ENCODE measurements at regions not wholly inside any gene's neighbourhood (a gene's known extent, or its start where the extent isn't known, plus 50 kb on each side); places are given as distances from the start of the nearest gene placed in this dataset.
"Not testable (repeated sequence)": the region's sequence is repeated elsewhere in the genome, so short reads cannot be mapped to it uniquely, and the experiment has no call there.

DNA sequence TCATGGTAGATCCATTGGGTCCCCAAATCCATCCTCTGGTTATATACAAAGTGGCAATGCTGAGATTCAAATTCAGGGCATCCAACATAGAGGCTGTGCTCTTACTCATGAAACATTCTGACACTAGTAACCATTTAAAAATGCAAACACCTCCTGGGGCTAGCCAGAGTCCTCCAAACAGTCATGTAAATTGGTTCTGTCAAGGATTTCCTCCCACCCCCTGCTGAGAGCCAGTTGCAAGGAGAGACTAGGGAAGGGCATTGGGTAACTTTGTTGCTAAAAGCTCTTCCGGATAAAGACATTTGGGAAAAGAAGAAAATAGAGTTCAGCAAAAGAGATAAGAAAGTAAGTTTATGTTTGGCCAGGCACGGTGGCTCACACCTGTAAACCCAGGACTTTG is 58.3 kb downstream of the ART5 start:
- DNase-seq; H3K27ac ChIP-seq; H3K27me3 ChIP-seq; H3K4me1 ChIP-seq; H3K36me3 ChIP-seq; H3K4me3 ChIP-seq; H3K9me3 ChIP-seq; intact Hi-C loops (cut with DNase I; ENCODE audit: low total_unique reads): not testable (repeated sequence)

DNA sequence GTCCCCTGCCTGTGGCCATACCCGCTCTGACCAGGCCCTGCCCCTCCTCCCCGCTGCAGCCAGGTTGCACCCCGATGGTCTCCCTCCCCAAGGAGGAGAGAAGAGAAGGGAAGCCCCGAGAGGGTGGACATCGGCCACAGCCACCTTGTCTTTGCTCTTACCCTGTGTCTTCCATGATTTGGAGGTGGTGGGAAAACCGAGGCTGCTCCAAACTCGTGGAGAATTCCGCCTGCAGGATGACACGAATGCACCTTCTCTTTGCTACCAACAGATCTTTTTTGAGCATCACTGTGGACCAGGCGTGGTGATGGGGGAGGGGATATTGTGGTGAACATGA is 60.4 kb downstream of the ART5 start:
- H3K9me3 ChIP-seq; intact Hi-C loops (cut with DNase I; ENCODE audit: low total_unique reads); H3K27me3 ChIP-seq; H3K27ac ChIP-seq; H3K4me3 ChIP-seq; DNase-seq; H3K4me1 ChIP-seq; H3K36me3 ChIP-seq: not testable (repeated sequence)

DNA sequence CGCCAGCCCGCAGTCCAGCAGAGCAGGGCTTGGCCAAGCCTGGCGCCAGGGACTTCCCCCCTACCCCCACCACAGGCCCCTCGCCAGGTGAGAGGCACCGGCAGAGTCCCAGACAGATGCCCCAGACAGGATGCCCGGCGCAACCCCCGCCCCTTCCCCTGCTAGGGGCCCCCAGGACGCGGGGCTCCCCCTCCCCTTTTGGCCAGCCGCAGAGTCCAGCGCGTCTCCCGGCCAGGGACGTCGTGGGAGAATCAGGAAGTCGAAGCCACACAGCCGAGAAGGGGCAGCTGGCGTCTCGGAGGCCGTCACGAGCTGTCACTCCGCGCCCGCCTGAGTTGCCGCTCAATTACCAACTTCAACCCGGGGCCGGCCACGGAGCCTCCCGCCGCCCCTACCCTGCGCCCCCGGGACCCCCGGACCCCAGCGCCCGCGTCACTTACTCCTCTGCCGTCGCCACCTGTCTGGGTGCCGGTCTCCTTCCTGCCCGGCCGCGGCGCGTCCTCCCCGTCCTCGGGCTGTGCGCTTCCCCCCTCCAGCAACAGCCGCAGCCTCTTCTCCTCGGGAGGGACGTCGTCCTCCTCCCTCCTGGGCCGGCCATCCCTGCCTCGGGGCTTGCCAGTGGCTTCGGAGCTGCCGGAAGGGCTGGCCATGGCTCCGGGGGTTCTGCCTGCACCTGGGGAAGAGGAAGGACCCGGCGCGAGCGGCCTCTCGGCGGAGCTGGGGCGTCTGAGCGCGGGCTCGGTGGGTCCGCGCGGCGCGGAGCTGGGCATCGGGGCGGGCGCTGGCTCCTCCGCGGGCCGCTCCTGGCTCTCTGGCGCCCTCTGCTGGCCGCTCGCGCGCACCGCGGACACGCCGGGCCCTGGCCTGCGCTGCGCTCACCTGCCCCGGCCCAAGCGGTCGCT is 61.1 kb downstream of the ART5 start:
- H3K36me3 ChIP-seq; H3K27ac ChIP-seq; intact Hi-C loops (cut with DNase I; ENCODE audit: low total_unique reads); H3K27me3 ChIP-seq; H3K9me3 ChIP-seq; H3K4me1 ChIP-seq: not testable (repeated sequence)
- peak overlapping the region; percentile 18 to 51 for H3K4me3 ChIP-seq
- DNase-seq = peak; percentile 16 to 56
- TF ChIP-seq, protein P1, sequence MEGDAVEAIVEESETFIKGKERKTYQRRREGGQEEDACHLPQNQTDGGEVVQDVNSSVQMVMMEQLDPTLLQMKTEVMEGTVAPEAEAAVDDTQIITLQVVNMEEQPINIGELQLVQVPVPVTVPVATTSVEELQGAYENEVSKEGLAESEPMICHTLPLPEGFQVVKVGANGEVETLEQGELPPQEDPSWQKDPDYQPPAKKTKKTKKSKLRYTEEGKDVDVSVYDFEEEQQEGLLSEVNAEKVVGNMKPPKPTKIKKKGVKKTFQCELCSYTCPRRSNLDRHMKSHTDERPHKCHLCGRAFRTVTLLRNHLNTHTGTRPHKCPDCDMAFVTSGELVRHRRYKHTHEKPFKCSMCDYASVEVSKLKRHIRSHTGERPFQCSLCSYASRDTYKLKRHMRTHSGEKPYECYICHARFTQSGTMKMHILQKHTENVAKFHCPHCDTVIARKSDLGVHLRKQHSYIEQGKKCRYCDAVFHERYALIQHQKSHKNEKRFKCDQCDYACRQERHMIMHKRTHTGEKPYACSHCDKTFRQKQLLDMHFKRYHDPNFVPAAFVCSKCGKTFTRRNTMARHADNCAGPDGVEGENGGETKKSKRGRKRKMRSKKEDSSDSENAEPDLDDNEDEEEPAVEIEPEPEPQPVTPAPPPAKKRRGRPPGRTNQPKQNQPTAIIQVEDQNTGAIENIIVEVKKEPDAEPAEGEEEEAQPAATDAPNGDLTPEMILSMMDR (IDR thresholded peaks at IDR 0.05) = peak; percentile 36 to 83 (median 70)

DNA sequence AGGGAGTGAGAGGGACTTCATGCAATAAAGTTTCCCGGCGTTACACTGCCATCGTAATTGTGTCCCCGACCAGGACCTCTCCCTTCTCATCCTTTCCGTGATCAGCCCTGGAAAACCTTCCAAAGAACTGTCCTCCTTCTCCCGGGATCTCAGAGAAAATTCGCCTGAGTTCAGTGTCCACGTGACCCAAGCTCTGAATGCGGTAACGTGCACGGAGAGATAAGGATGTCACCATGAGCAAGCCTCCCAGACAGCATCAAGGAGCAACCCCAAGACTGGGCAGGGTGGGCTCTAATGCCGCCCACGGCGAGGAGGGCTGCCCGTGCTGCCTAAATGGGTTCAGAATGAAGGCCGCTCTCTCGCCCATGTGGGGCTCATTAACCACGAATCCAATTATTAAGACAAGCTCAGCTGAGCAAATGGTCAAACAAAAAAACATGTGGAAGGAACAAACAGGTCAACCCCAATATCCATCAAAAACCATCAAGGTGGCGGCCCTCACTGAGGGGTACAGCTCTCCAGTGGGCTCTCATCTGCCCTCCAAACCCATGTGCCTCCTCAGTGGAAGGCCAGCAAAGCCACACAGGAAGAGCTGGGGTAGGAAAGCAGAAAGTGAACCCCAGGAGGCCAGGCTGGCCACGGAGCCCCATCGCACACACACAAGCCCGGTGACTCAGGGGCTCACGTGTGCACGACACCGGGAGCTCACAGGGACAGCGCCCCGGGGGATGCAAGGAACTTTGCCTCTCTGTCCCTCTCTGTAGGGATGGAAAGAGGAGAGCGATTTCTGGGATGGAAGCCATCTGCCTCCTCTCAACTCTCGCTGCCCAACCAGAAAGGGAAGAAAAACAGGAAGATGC is 62.0 kb downstream of the ART5 start:
- intact Hi-C loops (cut with DNase I; ENCODE audit: low total_unique reads); H3K27me3 ChIP-seq; H3K4me3 ChIP-seq: not testable (repeated sequence)

DNA sequence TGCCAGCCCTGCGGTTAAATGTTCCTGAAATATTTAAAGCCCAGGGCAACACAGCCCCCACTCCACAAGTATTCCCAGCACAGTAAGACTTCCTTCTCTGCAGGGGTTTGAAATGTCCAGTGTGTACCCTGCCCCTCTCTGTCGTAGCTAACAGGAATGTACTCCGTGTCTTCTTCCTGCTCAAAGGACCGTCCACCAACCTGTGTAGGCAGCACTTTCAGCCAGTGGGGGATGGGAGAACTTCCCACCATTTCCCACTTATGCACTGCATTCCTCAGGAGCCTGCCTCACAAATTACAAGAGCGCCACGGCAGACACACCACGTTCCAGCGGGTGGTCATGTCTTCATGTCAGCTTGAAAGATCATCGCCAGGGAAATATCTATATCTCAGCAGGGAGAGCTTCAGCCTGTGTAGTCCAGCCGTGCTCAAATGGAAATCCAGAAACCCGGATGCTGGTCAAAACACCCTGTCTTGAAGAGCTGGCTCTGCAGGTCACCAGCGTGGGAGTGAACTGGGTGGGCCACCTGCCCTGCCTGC is 65.7 kb downstream of the ART5 start:
- H3K4me1 ChIP-seq; intact Hi-C loops (cut with DNase I; ENCODE audit: low total_unique reads); H3K36me3 ChIP-seq; H3K27ac ChIP-seq; DNase-seq; H3K9me3 ChIP-seq; H3K27me3 ChIP-seq; H3K4me3 ChIP-seq: not testable (repeated sequence)

More for the DNA sequence above, 62.0 kb downstream of the ART5 start:
- H3K9me3 ChIP-seq, H3K27ac ChIP-seq, DNase-seq, H3K36me3 ChIP-seq, H3K4me1 ChIP-seq: not testable (repeated sequence)

DNA sequence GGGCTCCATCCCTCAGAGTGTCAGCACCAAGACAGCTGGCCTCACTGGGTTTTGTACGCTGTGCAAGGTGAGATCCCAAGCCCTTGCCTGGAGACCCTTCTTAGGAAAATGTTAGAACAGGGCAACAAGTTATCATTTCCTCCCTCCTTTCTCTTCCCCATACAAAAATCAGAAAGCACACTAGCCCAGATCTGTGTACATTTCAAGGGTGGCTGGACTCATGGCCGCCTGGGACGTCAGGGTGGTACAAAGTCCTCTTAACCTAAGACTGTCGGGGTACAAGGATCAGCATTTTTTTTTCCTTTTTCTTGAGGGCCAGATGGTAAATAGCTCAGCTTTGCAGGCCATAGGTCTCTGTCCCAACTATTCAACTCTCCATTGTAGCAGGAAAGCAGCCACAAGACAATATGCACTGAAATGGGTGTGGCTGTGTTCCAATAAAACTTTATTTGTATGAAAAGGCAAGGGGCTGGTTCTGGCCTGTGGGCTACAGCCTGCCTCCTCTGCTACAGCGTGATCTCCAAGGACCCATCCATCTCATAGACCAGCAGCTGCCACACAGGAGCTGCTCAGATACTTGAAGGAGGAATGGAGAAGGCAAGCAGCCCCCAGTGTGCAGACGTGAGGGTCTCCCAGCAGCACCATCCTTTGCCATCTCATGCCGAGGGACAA is 68.7 kb downstream of the ART5 start:
- DNase-seq; H3K4me1 ChIP-seq; H3K9me3 ChIP-seq; H3K36me3 ChIP-seq; H3K27ac ChIP-seq; intact Hi-C loops (cut with DNase I; ENCODE audit: low total_unique reads); H3K27me3 ChIP-seq; H3K4me3 ChIP-seq: not testable (repeated sequence)

DNA sequence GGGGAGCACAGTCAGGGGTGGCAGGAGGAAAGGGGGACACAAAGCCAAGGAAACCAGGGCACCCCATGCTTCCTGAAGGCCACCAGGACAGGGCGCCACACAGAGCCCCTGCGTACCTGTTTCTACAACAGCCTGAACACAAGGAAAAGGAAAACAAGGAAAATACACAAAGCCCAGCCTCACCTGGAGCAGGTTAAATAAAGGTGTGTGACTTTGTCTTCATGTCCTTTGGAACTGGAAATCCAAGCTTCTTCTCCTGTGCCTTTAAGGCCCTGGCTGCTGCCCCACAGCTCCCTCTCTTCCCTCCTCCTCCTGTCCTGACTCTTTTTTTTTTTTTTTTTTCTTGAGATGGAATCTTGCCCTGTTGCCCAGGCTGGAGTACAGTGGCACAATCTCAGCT is 70.0 kb downstream of the ART5 start:
- H3K27ac ChIP-seq; H3K4me1 ChIP-seq; H3K27me3 ChIP-seq; intact Hi-C loops (cut with DNase I; ENCODE audit: low total_unique reads); H3K9me3 ChIP-seq; H3K36me3 ChIP-seq; DNase-seq; H3K4me3 ChIP-seq: not testable (repeated sequence)

DNA sequence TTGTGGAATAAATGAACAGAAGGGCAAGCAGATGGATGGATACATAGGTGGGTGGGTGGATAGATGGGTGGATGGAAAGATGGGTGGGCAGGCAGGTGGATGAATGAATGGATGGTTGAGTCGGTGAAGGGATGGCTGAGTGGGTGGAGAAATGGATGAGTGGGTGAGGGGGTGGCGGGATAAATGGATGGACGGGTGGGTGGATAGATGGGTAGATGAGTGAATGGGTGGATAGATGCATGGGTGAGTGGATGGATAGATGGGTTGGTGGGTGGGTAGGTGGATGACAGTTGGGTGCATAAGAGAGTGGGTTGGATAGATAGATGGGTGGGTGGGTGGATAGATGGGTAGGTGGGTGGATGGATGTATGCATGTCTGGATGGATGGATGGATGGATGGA is 76.0 kb downstream of the ART5 start:
- H3K27me3 ChIP-seq; H3K27ac ChIP-seq; intact Hi-C loops (cut with DNase I; ENCODE audit: low total_unique reads): not testable (repeated sequence)

DNA sequence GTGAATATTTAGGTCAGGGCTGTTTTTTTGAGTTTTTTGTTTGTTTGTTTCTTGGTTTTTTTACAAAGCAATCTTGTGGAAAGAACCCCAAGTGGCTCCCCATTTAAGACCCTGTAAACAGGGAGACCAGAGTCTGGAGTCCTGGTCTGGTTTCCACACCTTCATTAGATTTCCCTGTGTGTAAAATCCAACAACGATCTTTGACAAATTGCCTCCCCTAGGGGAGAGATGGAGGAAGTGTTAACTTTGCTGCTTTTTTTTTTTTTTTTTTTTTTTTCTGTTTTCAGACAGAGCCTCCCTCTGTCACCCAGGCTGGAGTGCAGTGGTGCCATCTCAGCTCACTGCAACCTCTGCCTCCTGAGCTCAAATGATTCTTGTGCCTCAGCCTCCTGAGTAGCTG is 77.4 kb downstream of the ART5 start:
- H3K9me3 ChIP-seq; DNase-seq; intact Hi-C loops (cut with DNase I; ENCODE audit: low total_unique reads): not testable (repeated sequence)

More for the DNA sequence above, 76.0 kb downstream of the ART5 start:
- not testable (repeated sequence) for H3K9me3 ChIP-seq, H3K4me1 ChIP-seq, H3K4me3 ChIP-seq, H3K36me3 ChIP-seq, DNase-seq

DNA sequence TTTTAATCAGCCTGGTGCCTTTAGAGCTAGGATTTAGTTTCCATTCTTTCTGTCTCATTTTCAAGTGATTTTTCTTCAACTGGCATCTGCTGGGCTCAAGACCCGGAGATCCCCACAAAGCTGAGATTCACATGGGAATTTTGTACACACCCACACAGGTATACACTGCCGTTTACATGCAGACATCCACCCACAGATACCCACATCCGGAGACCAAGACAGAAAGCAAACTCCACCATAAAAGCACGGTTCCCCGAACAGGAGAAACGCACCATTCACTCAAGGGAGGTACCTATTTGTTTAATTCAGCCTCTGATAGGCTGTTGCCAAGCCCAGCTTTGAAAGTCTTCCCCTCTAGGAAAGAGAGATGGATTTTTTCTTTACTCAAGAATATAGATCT is 87.2 kb downstream of the ART5 start:
- DNase-seq; intact Hi-C loops (cut with DNase I; ENCODE audit: low total_unique reads); H3K27me3 ChIP-seq; H3K36me3 ChIP-seq; H3K9me3 ChIP-seq; H3K4me1 ChIP-seq; H3K27ac ChIP-seq; H3K4me3 ChIP-seq: not testable (repeated sequence)

More for the DNA sequence above, 77.4 kb downstream of the ART5 start:
- not testable (repeated sequence) for H3K4me1 ChIP-seq, H3K36me3 ChIP-seq, H3K4me3 ChIP-seq, H3K27ac ChIP-seq, H3K27me3 ChIP-seq

DNA sequence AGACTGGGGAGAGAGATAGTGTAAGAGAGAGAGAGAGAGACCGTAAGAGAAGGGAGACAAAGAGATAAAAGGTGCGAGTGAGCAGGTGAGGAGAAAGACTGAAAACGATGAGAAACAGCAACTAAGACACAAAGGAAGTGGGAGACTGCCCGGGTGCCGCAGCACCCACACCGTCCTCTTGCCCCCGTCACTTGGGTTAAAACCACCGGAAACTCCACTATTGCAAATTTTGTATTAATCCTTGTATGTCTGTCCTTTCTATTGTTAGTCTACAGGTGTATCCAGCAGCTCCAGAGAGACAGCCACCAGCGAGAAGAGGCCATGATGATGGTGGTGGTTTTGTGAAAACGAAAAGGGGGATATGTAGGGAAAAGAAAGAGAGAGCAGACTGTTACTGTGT is 96.8 kb downstream of the ART5 start:
- H3K27ac ChIP-seq; H3K9me3 ChIP-seq; H3K36me3 ChIP-seq; H3K4me1 ChIP-seq; H3K4me3 ChIP-seq; intact Hi-C loops (cut with DNase I; ENCODE audit: low total_unique reads); DNase-seq; H3K27me3 ChIP-seq: not testable (repeated sequence)

DNA sequence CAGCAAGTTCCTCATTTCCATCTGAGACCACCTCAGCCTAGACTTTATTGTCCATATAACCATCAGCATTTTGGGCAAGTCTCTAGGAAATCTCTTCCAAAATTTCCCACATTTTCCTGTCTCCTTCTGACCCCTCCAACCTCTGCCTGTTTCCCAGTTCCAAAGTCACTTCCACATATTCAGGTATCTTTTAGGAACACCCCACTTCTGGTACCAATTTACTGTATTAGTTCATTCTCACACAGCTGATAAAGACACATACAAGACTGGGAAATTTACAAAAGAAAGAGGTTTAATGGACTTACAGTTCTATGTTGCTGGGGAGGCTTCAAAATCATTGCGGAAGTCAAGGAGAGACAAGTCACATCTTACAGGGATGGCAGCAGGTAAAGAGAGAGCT is 103.6 kb downstream of the ART5 start:
- H3K4me3 ChIP-seq; H3K27ac ChIP-seq; H3K4me1 ChIP-seq; H3K27me3 ChIP-seq; intact Hi-C loops (cut with DNase I; ENCODE audit: low total_unique reads); H3K36me3 ChIP-seq; DNase-seq; H3K9me3 ChIP-seq: not testable (repeated sequence)

Data from uterus (tissue), 3 donors.